ENCODE measurements at regions not wholly inside any gene's neighbourhood (a gene's known extent, or its start where the extent isn't known, plus 50 kb on each side); places are given as distances from the start of the nearest gene placed in this dataset.

DNA sequence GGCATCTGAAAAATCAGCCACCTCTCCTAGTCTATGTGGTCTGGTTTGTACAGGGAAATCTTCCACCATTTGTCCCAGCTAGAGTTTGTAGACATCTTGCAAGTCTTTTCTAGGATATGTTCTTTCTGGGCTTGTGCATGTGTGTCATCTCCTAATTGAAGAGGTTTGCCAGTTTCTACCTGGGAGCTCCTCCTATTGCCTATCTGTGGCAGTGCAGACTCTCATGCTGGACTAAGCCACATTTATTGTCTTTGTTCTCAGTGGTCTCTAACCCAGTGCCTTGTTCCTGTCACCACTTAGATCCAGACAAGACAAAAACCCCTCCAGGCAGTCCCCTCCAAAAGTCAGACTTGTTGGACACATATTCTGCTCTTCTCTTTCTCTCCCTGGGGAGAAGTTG is 72.0 kb upstream of the MRPS9 start:
- TF ChIP-seq CTCF (IDR thresholded peaks at IDR 0.05): no peak
- TF ChIP-seq POLR2A (IDR thresholded peaks at IDR 0.05): no peak

All from right lobe of liver (tissue), 4 donors.